ENCODE measurements at regions not wholly inside any gene's neighbourhood (a gene's known extent, or its start where the extent isn't known, plus 50 kb on each side); places are given as distances from the start of the nearest gene placed in this dataset.

DNA sequence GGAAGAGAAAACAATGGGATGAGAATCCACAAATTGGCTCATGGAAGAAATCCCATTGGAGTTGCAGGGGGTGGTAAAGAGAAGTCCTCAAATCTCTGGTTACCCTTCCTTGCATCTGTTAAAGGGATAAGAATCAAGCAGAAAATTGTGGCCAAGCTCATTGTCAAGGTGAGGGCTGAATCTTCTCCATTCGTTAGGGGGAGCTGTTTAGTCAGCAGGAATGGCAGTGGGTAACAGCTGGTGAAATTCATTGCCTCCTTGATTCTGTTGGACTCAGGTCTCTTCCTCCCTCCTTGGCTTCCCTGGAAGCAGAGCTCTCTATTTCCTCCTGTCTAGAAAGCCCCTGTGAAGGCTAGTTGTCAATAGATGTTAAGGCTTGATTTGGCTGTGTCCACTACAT, 343.1 kb upstream of the SEMA6D start (continued):
- TF ChIP-seq ARID4B (CRISPR knock-in tag; IDR thresholded peaks at IDR 0.05; ENCODE audit: borderline replicate concordance), result no peak
- TF ChIP-seq, protein P1, sequence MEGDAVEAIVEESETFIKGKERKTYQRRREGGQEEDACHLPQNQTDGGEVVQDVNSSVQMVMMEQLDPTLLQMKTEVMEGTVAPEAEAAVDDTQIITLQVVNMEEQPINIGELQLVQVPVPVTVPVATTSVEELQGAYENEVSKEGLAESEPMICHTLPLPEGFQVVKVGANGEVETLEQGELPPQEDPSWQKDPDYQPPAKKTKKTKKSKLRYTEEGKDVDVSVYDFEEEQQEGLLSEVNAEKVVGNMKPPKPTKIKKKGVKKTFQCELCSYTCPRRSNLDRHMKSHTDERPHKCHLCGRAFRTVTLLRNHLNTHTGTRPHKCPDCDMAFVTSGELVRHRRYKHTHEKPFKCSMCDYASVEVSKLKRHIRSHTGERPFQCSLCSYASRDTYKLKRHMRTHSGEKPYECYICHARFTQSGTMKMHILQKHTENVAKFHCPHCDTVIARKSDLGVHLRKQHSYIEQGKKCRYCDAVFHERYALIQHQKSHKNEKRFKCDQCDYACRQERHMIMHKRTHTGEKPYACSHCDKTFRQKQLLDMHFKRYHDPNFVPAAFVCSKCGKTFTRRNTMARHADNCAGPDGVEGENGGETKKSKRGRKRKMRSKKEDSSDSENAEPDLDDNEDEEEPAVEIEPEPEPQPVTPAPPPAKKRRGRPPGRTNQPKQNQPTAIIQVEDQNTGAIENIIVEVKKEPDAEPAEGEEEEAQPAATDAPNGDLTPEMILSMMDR (IDR thresholded peaks at IDR 0.05), result no peak
- no peak for TF ChIP-seq ZNF416 (CRISPR knock-in tag; IDR thresholded peaks at IDR 0.05)
- TF ChIP-seq, protein P2, sequence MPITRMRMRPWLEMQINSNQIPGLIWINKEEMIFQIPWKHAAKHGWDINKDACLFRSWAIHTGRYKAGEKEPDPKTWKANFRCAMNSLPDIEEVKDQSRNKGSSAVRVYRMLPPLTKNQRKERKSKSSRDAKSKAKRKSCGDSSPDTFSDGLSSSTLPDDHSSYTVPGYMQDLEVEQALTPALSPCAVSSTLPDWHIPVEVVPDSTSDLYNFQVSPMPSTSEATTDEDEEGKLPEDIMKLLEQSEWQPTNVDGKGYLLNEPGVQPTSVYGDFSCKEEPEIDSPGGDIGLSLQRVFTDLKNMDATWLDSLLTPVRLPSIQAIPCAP (CRISPR knock-in tag; IDR thresholded peaks at IDR 0.05), result no peak
- TF ChIP-seq, protein P3, sequence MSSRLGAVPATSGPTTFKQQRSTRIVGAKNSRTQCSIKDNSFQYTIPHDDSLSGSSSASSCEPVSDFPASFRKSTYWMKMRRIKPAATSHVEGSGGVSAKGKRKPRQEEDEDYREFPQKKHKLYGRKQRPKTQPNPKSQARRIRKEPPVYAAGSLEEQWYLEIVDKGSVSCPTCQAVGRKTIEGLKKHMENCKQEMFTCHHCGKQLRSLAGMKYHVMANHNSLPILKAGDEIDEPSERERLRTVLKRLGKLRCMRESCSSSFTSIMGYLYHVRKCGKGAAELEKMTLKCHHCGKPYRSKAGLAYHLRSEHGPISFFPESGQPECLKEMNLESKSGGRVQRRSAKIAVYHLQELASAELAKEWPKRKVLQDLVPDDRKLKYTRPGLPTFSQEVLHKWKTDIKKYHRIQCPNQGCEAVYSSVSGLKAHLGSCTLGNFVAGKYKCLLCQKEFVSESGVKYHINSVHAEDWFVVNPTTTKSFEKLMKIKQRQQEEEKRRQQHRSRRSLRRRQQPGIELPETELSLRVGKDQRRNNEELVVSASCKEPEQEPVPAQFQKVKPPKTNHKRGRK (CRISPR knock-in tag; IDR thresholded peaks at IDR 0.05; ENCODE audit: borderline replicate concordance), result no peak
- TF ChIP-seq ZBTB21 (CRISPR knock-in tag; IDR thresholded peaks at IDR 0.05; ENCODE audit: borderline replicate concordance), result no peak
- no peak for TF ChIP-seq NFE2L1 (CRISPR knock-in tag; IDR thresholded peaks at IDR 0.05)

DNA sequence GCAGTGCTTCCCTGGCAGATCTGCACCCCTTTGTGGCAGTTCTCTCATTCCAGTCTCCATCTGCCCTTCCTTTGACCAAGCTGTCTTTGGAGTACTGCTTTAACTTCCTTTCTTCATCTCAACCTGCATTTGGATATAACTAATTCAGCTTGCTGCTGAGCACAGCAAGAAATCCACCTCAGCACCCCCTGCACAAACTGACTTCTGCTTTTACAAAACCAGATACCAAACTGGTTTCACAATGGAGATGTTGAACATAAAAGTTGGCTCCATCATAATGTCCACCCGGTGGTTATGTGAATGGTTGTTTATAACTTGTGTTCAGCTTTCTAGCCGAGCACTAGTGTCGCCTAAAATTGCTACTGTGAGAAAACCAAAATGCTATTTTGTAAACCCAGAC, 341.1 kb upstream of the SEMA6D start:
- Mint-ChIP-seq H3K9me3 (peaks cover 7% of the 10 kb centered on the region), H3K36me3 (no peaks in the 10 kb centered on the region), H3K4me3 (no peak overlapping the region), H3K27me3 (ENCODE audit: low read depth) (no peaks in the 10 kb centered on the region), H3K4me1 (peaks cover 18% of the 10 kb centered on the region), H3K27ac (no peak overlapping the region)
- ATAC-seq (no peak), DNase-seq (ENCODE audit: low spot score) (no peak)
- TF ChIP-seq STAT6 (CRISPR knock-in tag; conservative IDR thresholded peaks at IDR 0.05; ENCODE audit: low read depth) (no peak), CBFB (CRISPR knock-in tag; IDR thresholded peaks at IDR 0.05; ENCODE audit: low read depth) (no peak), ZNF423 (CRISPR knock-in tag; IDR thresholded peaks at IDR 0.05) (no peak), USF2 (CRISPR knock-in tag; IDR thresholded peaks at IDR 0.05) (no peak), ZNF263 (CRISPR knock-in tag; IDR thresholded peaks at IDR 0.05; ENCODE audit: low read depth) (no peak), GTF2I (CRISPR knock-in tag; conservative IDR thresholded peaks at IDR 0.05) (no peak), ATF1 (CRISPR knock-in tag; IDR thresholded peaks at IDR 0.05) (no peak)
- POLR2A ChIA-PET, result no interaction called here
- CTCF ChIA-PET, result no interaction called here

All from WTC11 (cell line).